ENCODE measurements at regions not wholly inside any gene's neighbourhood (a gene's known extent, or its start where the extent isn't known, plus 50 kb on each side); places are given as distances from the start of the nearest gene placed in this dataset.
A peak's percentile ranks its signal among the peaks of the same experiment; 100 is the strongest.

DNA sequence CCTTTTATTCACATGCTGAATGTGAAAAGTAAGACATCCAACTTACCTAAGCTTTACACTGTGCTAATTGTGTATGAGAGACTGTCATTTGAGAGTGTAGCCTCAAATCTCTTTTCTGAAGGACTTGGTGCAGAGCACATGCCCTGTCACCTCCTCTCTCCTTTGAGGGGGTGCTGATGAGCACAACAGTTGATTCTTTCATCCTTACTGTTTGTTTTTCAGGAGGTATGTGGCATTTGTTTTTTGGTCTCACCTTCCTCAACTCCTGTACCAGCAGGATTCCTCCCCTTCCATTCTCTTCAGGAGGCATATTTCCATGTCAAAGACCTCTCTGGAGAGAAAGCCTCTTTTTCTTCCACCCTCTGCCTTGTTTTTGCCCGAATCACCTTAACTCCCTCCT, 252.6 kb upstream of the CITED2 start:
- intact Hi-C loops (cut with DNase I) = no loop called here
- Histone ChIP-seq H3K27ac (no peak overlapping the region), H3K36me3 (no peaks in the 10 kb centered on the region), H3K4me1 (peaks cover 0 to 26% (median 0%) of the 10 kb centered on the region in 12 donors), H3K4me3 (no peak overlapping the region), H3K27me3 (no peaks in the 10 kb centered on the region), H3K9me3 (peaks cover 0 to 8% (median 0%) of the 10 kb centered on the region in 12 donors)
- DNase-seq = no peak
- WGBS, 4 donors = 60 to 84% (median 64%) methylated on average over 1 of the region's 1 CpG
- no peak for TF ChIP-seq POLR2A (IDR thresholded peaks at IDR 0.05)
- TF ChIP-seq, protein P1, sequence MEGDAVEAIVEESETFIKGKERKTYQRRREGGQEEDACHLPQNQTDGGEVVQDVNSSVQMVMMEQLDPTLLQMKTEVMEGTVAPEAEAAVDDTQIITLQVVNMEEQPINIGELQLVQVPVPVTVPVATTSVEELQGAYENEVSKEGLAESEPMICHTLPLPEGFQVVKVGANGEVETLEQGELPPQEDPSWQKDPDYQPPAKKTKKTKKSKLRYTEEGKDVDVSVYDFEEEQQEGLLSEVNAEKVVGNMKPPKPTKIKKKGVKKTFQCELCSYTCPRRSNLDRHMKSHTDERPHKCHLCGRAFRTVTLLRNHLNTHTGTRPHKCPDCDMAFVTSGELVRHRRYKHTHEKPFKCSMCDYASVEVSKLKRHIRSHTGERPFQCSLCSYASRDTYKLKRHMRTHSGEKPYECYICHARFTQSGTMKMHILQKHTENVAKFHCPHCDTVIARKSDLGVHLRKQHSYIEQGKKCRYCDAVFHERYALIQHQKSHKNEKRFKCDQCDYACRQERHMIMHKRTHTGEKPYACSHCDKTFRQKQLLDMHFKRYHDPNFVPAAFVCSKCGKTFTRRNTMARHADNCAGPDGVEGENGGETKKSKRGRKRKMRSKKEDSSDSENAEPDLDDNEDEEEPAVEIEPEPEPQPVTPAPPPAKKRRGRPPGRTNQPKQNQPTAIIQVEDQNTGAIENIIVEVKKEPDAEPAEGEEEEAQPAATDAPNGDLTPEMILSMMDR (IDR thresholded peaks at IDR 0.05) = no peak
- ATAC-seq = no peak

DNA sequence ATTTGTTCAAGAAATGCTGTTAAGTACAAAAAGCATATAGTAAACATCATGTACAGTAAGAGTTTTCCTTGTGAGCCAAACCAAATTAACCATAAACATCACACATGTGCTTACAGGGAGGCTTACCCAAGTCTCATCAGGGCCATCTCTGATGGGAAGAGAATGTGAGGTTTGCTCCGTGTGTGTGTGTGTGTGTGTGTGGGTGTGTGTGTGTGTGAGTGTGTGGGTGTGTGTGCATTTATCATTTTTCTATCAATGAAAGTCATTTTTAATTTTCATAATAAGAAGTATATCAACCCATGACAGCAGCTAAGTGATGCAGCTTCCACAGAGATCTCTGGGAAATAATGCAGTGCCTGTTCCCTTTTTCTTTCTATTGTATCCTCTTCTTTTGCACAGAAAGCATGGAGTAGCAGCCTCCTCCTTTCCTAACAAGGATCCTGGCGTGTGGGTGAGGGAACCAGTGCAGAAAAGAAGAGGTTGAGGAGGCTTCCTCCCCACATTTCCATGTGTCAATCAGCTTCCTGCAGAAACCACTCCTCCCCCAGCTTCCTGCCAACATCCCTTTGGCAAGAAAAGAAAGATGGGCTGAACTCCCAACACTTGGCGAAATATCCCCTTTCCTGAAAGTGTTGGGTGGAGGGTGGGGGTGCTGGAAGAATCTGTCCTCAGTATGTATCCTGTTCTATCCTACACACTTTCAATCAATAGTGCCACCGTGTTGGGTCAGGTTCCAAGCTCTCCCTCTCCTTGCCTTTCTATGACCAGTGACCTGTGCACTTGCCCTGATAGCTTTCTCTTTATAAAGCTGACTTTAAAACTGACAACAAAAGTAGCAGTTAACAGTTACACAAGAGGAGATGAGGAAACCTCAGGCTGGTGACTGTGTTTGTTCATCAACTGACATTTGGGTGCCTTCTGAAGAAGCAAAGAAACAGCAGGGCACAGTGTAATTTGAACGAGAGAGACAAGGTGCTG, 251.8 kb upstream of the CITED2 start:
- peak in 1 of 4 donors; percentile 49 for ATAC-seq
- intact Hi-C loops (cut with DNase I) = no loop called here
- Histone ChIP-seq H3K4me1 (peaks cover 0 to 26% (median 0%) of the 10 kb centered on the region in 12 donors), H3K4me3 (no peak overlapping the region), H3K9me3 (peaks cover 0 to 7% (median 0%) of the 10 kb centered on the region in 12 donors), H3K36me3 (no peaks in the 10 kb centered on the region), H3K27ac (no peak overlapping the region), H3K27me3 (no peaks in the 10 kb centered on the region)
- DNase-seq = no peak
- WGBS, 4 donors = 51 to 63% (median 56%) methylated on average over 5 of the region's 5 CpGs
- TF ChIP-seq, protein P1 (IDR thresholded peaks at IDR 0.05) = no peak
- no peak for TF ChIP-seq POLR2A (IDR thresholded peaks at IDR 0.05)

DNA sequence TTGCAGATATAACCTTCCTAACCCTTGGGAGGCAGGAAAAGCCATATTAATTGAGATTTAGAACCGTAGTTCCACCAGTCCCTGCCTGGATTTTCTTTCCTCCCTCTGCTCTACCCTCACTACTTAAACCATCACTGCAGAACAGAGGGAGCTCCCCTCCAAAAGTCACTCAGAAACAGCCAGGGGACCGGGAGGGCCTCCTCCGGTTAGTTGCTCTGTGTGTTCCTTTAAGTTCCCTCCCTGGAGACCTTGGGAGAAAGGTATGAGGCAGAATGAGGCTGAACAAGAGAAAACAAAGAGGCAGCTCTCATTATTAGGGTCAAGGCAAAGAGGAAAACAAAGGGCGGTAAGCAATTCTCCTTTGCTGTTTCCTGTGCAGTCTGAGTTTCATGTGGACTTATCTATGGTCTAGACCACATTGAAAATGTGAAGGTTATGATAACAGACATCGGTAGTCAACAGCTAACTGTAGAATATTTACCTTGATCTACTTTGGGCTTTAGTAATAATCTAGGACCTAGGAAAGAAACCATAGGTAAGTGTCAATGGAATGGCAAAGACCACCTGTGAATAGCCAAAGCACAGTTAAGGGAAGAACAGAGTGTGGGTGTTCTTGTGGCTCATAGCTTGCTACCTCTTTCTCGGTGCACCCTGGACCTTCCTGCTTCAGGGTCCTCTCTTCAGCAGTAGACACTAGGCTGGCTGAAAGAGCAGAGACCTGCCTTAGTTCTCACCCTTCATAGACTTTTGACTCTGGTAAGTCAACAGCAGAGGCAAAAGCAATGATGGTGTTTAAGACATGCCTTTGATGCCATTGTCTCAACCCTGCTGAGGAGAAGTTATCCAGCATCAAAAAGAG, 250.9 kb upstream of the CITED2 start:
- Histone ChIP-seq H3K36me3 (no peaks in the 10 kb centered on the region), H3K27ac (no peak overlapping the region), H3K4me1 (peaks cover 0 to 26% (median 0%) of the 10 kb centered on the region in 12 donors), H3K27me3 (no peaks in the 10 kb centered on the region), H3K9me3 (no peaks in the 10 kb centered on the region), H3K4me3 (no peak overlapping the region)
- DNase-seq = no peak
- intact Hi-C loops (cut with DNase I) = no loop called here
- ATAC-seq = no peak
- WGBS, 4 donors = 76 to 83% (median 78%) methylated on average over 6 of the region's 6 CpGs
- no peak for TF ChIP-seq POLR2A (IDR thresholded peaks at IDR 0.05)
- TF ChIP-seq, protein P1 (IDR thresholded peaks at IDR 0.05) = no peak

- Histone ChIP-seq H3K4me3 (no peak overlapping the region), H3K4me1 (peaks cover 0 to 26% (median 0%) of the 10 kb centered on the region in 12 donors), H3K9me3 (no peaks in the 10 kb centered on the region), H3K27me3 (no peaks in the 10 kb centered on the region), H3K36me3 (no peaks in the 10 kb centered on the region), H3K27ac (no peak overlapping the region)
- no peak for TF ChIP-seq POLR2A (IDR thresholded peaks at IDR 0.05)
- TF ChIP-seq, protein P1 (IDR thresholded peaks at IDR 0.05) = no peak
- ATAC-seq (no peak), DNase-seq (no peak)
- 92 to 97% (median 95%) methylated on average over 4 of the region's 4 CpGs for WGBS, 4 donors
- intact Hi-C loops (cut with DNase I) = no loop called here
These were observed 248.9 kb upstream of the CITED2 start for GRCh38 chr6:139623372-139623771.

Measured in heart left ventricle (tissue), 16 donors.